HG03064 (cell line): ENCODE measurements at regions not wholly inside any gene's neighbourhood (a gene's known extent, or its start where the extent isn't known, plus 50 kb on each side); places are given as distances from the start of the nearest gene placed in this dataset.

ENCODE experiments used
- ATAC-seq: cut with Tn5 transposase; IDR thresholded peaks from one replicate; pipeline ENCODE4 v1.9.1; 2021; ENCODE audit warnings: low read depth; ENCODE audit not compliant: unreplicated experiment

DNA sequence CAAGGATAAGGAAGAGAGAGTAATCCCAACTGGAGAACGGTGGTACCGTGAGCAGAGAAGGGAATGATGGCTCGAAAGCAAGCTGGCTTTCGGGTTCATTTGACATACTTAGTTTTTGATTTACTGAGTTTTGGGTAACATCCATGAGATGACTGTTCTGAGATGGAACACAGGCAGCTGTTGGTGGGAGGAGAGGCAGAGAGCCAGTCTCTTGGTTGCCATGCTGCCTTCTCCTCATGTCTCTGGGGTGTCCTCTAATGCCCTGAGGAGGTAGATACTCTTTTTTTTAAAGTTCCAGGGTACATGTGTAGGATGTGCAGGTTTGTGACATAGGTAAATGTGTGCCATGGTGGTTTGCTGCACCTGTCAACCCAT is 76.4 kb upstream of the NRP1 start:
- ATAC-seq: no peak

- ATAC-seq: no peak
These were observed 75.8 kb upstream of the NRP1 start for GRCh38 chr10:33410096-33410859.

GRCh38 chr10:33406596-33406995 is 72.1 kb upstream of the NRP1 start:
- ATAC-seq: no peak

DNA sequence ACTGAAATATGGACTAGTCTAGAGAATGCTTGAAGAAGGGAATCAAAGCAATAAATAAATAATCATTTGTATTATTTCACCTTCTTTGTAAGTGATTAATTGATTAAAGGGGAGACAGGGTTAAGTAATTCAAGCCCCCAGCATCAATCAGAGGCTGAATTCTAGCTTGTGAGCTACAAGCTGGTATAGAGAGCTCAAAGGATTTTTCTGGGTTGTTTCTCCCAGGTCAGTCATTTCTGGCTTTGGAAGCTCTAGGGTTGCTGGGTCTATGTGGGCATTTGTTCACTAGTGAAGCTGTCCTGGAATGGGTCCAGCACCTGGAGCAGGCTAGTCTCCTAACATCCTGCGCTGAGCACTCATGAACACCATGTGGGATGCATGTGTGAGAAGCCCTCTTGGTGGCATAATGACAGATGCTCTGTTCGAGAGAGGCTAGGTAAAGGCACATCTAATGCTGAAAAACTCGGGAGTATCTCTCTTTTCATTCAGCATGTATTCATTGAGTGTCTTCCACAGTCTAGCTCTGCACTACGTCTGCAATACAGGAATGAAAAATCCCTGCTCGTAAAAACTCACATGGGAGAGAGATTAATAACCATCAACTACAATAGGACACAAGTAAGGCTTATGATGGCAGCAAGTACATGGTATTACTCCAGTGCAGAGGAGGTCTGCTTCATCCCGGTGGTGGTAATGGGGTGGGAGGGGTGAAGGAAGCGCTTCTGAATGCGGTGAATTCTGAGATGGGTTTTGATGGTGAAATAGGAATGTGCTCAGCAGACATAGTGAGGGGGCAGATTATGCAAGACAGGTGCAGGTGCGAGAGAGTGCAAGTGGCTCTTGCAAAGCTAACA is 68.0 kb upstream of the NRP1 start:
- no peak for ATAC-seq

DNA sequence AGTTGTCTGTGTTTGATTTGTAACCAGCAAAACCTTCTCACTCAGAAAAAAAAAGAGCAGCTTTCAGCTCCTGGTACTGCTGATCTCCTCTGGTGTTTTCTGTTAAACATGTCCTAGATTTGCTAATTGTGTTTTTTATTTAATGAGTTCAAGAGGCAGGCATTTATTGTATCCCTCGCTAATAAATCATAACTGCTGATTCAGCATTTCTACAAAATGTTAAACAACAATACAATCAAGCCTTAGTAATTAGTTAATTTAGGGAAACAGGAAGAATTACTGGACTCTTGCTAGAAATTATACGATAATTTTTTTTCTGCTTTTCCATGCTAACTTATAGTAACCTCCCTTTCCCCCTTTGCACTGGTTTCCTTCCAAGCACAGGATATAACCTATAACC is 66.8 kb upstream of the NRP1 start:
- no peak for ATAC-seq

DNA sequence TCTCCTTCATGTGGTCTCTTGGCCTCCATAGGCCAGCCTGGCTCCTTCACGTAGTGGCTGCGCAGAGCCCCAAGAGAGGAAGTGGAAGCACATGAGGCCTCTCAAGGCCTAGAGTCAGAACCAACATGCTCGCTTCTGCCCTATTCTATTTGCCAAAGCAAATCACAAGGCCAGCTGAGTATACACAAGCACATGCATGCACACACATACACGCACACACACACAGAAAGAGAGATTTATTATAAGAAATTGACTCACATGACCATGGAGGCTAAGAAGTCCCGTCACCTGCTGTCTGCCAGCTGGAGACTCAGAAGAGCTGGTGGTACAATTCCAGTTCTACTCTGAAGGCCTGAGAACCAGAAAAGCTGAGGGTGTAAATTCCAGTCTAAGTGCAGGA is 64.3 kb upstream of the NRP1 start:
- ATAC-seq: no peak

GRCh38 chr10:33396938-33397337 is 62.5 kb upstream of the NRP1 start:
- no peak for ATAC-seq

DNA sequence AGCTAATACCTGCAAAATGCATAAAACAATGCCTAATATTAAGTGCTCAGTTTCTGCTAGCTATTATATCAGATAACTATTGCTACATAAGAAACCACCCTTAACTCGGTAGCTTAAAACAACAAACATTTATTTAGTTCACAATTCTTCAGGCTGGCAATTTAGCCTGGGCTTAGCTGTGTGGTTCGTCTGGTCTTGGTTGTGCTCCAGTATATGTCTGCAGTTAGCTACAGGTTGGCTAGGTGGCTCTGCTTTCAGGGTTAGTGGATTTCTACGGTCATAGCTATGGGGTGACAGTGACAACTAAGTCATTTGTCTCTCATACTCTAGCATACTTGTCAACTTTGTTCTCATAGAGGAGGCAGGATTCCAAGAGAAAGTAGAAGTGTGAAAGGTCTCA is 61.8 kb upstream of the NRP1 start:
- no peak for ATAC-seq

DNA sequence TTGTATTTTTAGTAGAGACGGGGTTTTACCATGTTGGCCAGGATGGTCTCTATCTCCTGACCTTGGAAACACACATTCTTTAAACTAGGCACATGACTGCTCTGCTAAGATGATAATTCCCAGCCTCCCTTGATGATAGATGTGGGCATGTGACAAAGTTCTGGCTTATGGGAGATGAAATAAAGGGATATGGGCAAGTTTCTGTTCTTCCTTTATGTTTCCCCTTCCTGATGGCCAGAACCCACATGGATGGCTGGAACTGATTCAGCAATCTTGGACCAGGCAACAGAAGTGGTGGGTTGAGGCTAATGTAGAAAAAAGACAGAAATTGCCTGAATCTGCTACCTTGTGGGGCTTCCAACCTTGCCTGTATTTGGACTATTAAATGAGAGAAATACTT is 60.7 kb upstream of the NRP1 start:
- ATAC-seq: no peak

DNA sequence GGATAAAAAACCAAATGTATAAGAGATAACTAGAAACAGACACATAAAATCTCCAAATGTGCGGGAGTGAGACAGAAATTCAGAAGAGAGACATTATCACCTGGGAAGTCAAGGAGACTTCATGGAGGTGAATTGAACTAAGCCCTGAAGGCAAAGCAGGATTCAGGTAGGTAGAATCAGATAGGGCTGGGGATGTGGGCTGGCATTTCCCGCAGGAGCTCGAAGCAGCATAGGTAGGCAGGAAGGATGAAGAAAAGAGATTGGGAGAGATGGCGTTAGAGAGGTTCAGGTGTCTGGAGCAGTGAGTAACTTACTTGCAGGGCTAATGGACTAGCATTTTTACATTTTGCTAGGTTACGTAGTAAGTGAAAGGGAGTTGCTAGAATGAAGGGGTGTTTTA is 58.2 kb upstream of the NRP1 start:
- ATAC-seq: no peak

GRCh38 chr10:33391611-33392465 is 57.4 kb upstream of the NRP1 start:
- ATAC-seq: no peak

DNA sequence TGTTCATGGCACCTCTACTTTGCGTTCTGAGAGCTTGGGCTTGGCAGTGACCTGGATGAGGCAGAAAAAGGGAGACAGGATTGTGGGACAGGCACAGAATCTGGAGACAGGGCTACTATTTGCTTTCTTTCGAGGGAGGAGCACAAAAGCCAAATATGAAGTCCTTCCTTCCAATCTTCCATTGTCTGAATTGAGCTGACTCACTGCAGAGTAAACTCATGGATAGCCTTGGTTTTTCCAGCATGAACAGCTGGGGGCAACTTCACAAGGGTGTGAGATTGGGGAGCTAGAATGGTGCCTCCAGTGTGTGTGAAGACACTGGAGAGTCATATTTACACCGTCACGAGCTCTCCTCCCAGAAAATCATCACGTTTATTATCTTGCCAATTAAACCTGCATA is 55.6 kb upstream of the NRP1 start:
- no peak for ATAC-seq

DNA sequence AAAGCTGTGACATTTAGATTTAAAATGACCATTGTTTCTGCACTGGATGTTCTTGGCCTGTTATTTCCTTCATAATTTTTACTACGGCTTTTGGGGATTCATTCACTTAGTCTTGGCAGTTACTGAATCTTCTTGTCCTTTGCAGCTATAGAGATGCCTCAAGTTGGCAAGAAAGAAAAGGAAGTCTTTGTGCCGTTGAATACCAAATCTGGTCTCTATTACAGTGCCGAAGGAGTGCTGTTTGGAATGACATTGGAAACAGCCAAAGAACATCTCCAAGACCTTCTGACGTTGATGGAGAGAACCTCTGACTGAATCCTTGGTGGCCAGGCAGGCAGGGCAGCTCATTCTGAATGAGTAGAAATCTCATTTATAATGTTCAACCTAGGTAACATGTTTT is 54.3 kb upstream of the NRP1 start:
- ATAC-seq: no peak

DNA sequence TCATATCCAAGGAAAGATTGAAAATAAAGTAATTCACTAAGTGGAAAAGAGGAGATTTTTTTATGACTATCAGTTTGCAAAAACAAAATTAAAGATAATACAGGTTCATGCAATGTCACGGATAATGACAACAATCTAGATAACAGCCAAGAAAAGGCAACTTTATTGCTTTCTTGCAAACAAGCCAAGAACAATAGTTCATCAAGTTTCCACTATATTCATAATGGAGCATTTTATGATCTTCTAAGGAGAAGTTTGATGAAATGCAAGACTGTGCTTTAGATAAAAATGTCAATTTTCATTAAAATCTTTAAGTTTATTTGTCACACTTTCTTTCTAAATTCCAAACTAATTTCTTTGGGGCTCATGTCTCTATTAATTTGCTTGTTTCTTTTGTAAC is 53.9 kb upstream of the NRP1 start:
- ATAC-seq: no peak

DNA sequence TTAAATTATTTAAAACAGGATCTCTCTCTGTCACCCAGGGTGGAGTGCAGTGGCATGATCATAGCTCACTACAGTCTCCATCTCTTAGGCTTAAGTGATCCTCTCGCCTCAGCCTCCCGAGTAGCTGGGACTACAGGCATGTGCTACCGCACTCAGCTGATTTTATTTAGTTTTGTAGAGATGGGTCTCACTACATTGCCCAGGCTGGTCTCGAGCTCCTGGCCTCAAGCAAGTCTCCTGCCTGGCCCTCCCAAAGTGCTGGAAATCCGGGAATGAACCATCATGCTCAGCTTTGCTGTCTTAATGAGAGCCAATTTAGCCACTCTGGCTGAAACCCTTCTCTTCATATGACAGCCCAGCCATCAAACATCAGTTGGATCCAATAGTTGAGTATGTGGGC is 53.3 kb upstream of the NRP1 start:
- ATAC-seq: no peak

DNA sequence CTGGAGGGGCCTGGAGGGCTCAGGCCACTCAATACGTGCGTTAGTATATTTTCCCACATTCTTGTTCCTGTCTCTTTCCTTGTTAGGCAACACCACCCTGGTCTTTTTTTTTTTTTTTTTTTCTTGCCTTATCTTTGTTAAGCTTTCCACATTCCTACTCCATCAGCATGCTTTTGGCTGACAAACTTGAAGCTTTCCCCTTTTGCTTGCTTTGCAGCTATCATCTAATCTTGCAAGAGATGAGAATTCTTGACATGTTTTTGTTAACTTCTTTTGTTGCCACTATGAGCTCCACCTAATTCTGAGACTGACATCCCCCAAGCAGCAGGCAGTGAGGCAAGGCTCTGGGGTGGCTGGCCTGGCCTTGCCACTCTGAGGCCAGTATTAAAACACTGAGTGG is 52.5 kb upstream of the NRP1 start:
- no peak for ATAC-seq

DNA sequence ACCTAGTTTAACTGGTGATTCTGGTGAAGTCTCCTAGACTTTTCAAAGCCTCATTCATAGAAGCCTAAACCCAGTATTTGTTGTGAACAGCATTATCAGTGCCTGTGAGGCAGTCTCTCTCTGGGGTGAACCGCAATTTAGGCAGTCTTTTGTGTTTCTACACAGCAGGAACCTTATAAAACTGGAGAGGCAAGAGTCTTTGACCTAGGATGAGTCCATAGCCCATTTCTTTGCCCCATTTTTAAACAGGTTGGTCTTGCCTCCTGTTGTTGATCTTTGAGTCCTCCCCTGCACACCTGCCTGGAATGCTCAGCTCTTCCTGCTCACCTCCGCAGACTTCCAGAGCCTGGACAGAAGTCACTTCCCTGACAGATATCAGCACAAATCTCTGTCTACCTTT is 51.2 kb upstream of the NRP1 start:
- ATAC-seq: no peak

DNA sequence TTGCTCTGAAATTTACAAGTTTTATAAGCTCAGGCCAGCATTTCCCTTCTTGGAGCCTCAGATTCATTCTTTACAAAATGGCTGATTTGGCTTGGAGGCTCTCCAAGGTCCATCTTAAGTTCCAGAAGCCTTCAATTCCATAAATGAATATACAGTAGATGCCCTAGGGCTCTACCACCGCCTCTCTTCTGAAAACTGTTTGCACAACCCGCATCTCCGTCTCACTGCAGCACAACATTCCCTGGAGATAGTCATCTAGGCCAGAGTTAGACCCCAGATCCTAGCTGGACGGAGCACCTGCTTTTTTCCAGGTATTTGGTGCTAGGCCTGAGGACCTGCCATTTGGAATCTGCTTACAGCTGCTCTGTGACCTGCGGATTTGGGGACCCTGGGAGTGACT is 50.5 kb upstream of the NRP1 start:
- ATAC-seq: no peak
